COLO668 (cell line): ENCODE measurements at regions not wholly inside any gene's neighbourhood (a gene's known extent, or its start where the extent isn't known, plus 50 kb on each side); places are given as distances from the start of the nearest gene placed in this dataset.
"Not testable (repeated sequence)": the region's sequence is repeated elsewhere in the genome, so short reads cannot be mapped to it uniquely, and the experiment has no call there.

ENCODE experiments used
- DNase-seq: peaks from one replicate; lab custom pipeline; 2025; ENCODE audit not compliant: unreplicated experiment; lab: John Stamatoyannopoulos, UW

GRCh38 chr10:128178302-128178958 is 52.2 kb upstream of the MKI67 start:
- peak; percentile 0 for DNase-seq

GRCh38 chr10:128180843-128181242 is 54.6 kb upstream of the MKI67 start:
- no peak for DNase-seq

- DNase-seq, result no peak
Measured at GRCh38 chr10:128185627-128186026, 59.4 kb upstream of the MKI67 start.

- DNase-seq, result no peak
Measured at GRCh38 chr10:128186959-128187787, 61.0 kb upstream of the MKI67 start.

- DNase-seq, result no peak
Measured at GRCh38 chr10:128187788-128188185, 61.6 kb upstream of the MKI67 start.

GRCh38 chr10:128189176-128189575 is 63.0 kb upstream of the MKI67 start:
- DNase-seq, result no peak

GRCh38 chr10:128191847-128192246 is 65.6 kb upstream of the MKI67 start:
- no peak for DNase-seq

- DNase-seq, result not testable (repeated sequence)
Measured at GRCh38 chr10:128201826-128202225, 75.6 kb upstream of the MKI67 start.

- DNase-seq, result no peak
Measured at GRCh38 chr10:128203028-128203427, 76.8 kb upstream of the MKI67 start.

- not testable (repeated sequence) for DNase-seq
Measured at GRCh38 chr10:128205591-128205990, 79.4 kb upstream of the MKI67 start.

- no peak for DNase-seq
Measured at GRCh38 chr10:128206676-128207075, 80.5 kb upstream of the MKI67 start.

GRCh38 chr10:128209862-128210214 is 83.6 kb upstream of the MKI67 start:
- no peak for DNase-seq

GRCh38 chr10:128210215-128211063 is 84.2 kb upstream of the MKI67 start:
- DNase-seq, result peak; percentile 2

GRCh38 chr10:128211064-128211504 is 84.9 kb upstream of the MKI67 start:
- DNase-seq, result no peak

- DNase-seq, result peak; percentile 71
Measured at GRCh38 chr10:128211953-128212727, 85.9 kb upstream of the MKI67 start.

GRCh38 chr10:128213156-128213555 is 86.9 kb upstream of the MKI67 start:
- no peak for DNase-seq

GRCh38 chr10:128215733-128216132 is 89.5 kb upstream of the MKI67 start:
- no peak for DNase-seq

GRCh38 chr10:128217136-128217535 is 90.9 kb upstream of the MKI67 start:
- no peak for DNase-seq

GRCh38 chr10:128218161-128218560 is 91.9 kb upstream of the MKI67 start:
- no peak for DNase-seq

- no peak for DNase-seq
Measured at GRCh38 chr10:128219295-128219694, 93.1 kb upstream of the MKI67 start.

GRCh38 chr10:128220021-128220420 is 93.8 kb upstream of the MKI67 start:
- DNase-seq, result no peak
